Tibial nerve (tissue), 4 donors: ENCODE measurements at regions not wholly inside any gene's neighbourhood (a gene's known extent, or its start where the extent isn't known, plus 50 kb on each side); places are given as distances from the start of the nearest gene placed in this dataset.

Experiments
- DNase-seq, 2 donors: peaks; one replicate each; pipeline ENCODE4 v3.0.0-alpha.2; 2019; ENCODE audit warnings: low spot score in 2 of 2
- H3K27ac ChIP-seq, 4 donors: fragments of 200-600 bp; sonication (generic) in 3 of 4; one replicate each; pipeline ENCODE4 v1.5.1; 2017 to 2019; ENCODE audit warnings: mild to moderate bottlenecking in 1 of 4
- H3K27me3 ChIP-seq, 2 donors: fragments of 200-600 bp; sonication (generic) in 1 of 2; one replicate each; pipeline versions ENCODE4 v1.5.1 to v1.6.0; 2017 to 2019
- H3K36me3 ChIP-seq, 3 donors: fragments of 200-600 bp; sonication (generic); one replicate each; pipeline ENCODE4 v1.5.1; 2018 to 2019
- H3K4me1 ChIP-seq, 4 donors: fragments of 200-600 bp; sonication (generic) in 3 of 4; one replicate each; pipeline ENCODE4 v1.5.1; 2017 to 2019
- H3K4me3 ChIP-seq, 4 donors: fragments of 200-600 bp; sonication (generic) in 3 of 4; one replicate each; pipeline ENCODE4 v1.5.1; 2017 to 2019; ENCODE audit warnings: mild to moderate bottlenecking in 1 of 4, moderate library complexity in 1 of 4
- H3K9me3 ChIP-seq, 4 donors: fragments of 200-600 bp; sonication (generic) in 3 of 4; one replicate each; pipeline ENCODE4 v1.5.1; 2017 to 2019
- EP300 ChIP-seq, 2 donors: sonication (generic); formaldehyde crosslinking; IDR thresholded peaks; one replicate each; pipeline ENCODE4 v1.6.1; 2017; ENCODE audit warnings: antibody characterized with exemption in 2 of 2, mild to moderate bottlenecking in 1 of 2
- POLR2A ChIP-seq, 2 donors: fragments of 450-650 bp; IDR thresholded peaks; one replicate each; pipeline ENCODE4 v1.6.1; 2017; ENCODE audit warnings: antibody characterized with exemption in 2 of 2, mild to moderate bottlenecking in 2 of 2, moderate library complexity in 2 of 2
- WGBS, 2 donors: methylation state at CpG; one replicate each; pipeline ENCODE4 v1.1.5; 2018; 5-methylcytosine and 5-hydroxymethylcytosine counted together
- TF ChIP-seq, protein P1 (sequence below), 5 experiments: fragments of 200-600 bp in 3 of 5; fragments of 450-650 bp in 2 of 5; sonication (generic) in 3 of 5; IDR thresholded peaks; one replicate each; pipeline ENCODE4 v1.5.1; 2016 to 2019; ENCODE audit warnings: antibody characterized with exemption in 5 of 5, mild to moderate bottlenecking in 3 of 5, moderate library complexity in 2 of 5

DNA sequence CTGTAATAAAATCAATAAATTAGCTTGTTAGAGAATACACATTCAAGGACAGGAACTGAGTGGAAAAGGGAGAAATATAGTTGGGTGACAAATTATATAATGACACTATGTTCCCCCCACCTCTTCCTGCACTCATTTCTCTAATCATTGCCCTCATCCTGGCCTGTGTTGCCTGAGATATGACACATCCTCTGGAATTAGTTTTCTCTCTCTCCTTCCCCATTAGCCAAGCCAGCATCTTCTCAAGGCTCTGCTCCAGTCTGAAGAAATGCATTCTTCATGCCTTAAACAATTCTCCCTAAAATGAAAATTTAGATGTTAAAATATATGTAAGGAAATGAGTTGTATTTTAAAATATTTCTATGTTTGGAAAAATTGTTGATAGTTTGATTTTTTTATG lies 280.3 kb downstream of the POU4F1 start:
- no peak for DNase-seq
- no peaks in the 10 kb centered on the region for H3K4me1 ChIP-seq
- H3K9me3 ChIP-seq, result no peaks in the 10 kb centered on the region
- H3K27ac ChIP-seq, result no peak overlapping the region
- H3K27me3 ChIP-seq, result no peaks in the 10 kb centered on the region
- TF ChIP-seq EP300 (IDR thresholded peaks at IDR 0.05) (no peak), POLR2A (IDR thresholded peaks at IDR 0.05) (no peak)
- TF ChIP-seq, protein P1, sequence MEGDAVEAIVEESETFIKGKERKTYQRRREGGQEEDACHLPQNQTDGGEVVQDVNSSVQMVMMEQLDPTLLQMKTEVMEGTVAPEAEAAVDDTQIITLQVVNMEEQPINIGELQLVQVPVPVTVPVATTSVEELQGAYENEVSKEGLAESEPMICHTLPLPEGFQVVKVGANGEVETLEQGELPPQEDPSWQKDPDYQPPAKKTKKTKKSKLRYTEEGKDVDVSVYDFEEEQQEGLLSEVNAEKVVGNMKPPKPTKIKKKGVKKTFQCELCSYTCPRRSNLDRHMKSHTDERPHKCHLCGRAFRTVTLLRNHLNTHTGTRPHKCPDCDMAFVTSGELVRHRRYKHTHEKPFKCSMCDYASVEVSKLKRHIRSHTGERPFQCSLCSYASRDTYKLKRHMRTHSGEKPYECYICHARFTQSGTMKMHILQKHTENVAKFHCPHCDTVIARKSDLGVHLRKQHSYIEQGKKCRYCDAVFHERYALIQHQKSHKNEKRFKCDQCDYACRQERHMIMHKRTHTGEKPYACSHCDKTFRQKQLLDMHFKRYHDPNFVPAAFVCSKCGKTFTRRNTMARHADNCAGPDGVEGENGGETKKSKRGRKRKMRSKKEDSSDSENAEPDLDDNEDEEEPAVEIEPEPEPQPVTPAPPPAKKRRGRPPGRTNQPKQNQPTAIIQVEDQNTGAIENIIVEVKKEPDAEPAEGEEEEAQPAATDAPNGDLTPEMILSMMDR (IDR thresholded peaks at IDR 0.05), result no peak
- no peaks in the 10 kb centered on the region for H3K36me3 ChIP-seq
- H3K4me3 ChIP-seq, result no peak overlapping the region

DNA sequence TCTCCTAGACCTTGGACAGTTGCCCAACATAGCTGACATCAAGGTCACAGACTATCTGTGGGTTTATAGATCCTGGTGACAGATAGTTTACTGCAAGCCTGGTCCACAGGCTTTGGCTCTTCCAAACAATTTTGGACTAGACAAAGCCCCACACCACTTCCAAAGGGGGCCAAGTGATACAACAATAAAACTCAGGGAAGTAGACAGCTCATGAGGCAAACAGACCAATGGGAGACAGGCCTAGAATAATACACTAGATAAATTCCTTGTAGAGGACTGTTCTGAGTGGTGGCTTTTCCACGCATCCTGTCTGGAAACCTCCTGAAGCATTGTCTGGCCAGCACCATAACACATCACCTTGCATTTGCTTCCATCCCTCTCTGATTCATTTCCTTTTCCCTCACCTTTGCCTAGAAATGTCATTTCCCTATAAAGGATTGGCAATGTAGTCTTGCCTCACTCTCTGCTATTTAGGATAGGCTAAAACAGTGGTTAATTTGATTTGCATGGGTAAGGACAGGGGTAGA lies 284.2 kb downstream of the POU4F1 start:
- WGBS, 2 donors, result 89 to 92% methylated on average over 1 of the region's 1 CpG
- H3K4me1 ChIP-seq, result no peaks in the 10 kb centered on the region
- DNase-seq, result no peak
- H3K27me3 ChIP-seq, result no peaks in the 10 kb centered on the region
- no peak overlapping the region for H3K4me3 ChIP-seq
- H3K27ac ChIP-seq, result no peak overlapping the region
- no peaks in the 10 kb centered on the region for H3K9me3 ChIP-seq
- TF ChIP-seq, protein P1 (IDR thresholded peaks at IDR 0.05), result no peak
- no peak for TF ChIP-seq EP300 (IDR thresholded peaks at IDR 0.05)
- H3K36me3 ChIP-seq, result no peaks in the 10 kb centered on the region

DNA sequence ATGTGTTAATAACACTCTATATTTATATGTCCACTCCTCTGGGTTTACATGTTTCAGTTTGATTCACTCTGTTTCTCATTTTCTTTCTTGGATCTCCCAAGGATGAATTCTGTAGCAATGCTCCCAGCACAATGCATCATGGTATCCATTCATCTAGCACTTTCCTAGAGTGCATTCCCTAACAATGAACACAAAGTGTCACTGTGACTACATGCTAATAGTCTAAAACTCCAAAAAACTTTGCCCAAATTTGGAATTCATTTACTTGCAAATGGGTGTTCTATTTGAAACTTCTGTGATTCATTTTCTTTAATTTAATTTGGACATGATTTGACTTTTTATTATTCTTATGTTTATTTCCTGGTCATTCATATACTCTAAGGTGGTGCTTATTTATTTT lies 286.3 kb downstream of the POU4F1 start:
- Histone ChIP-seq H3K27me3 (no peaks in the 10 kb centered on the region), H3K4me1 (no peaks in the 10 kb centered on the region), H3K4me3 (no peak overlapping the region), H3K36me3 (no peaks in the 10 kb centered on the region), H3K27ac (no peak overlapping the region), H3K9me3 (no peaks in the 10 kb centered on the region)
- TF ChIP-seq EP300 (IDR thresholded peaks at IDR 0.05), result no peak
- TF ChIP-seq, protein P1 (IDR thresholded peaks at IDR 0.05), result peak in 3 of 5 experiments; percentile 20 to 47 (median 44)
- DNase-seq, result no peak

DNA sequence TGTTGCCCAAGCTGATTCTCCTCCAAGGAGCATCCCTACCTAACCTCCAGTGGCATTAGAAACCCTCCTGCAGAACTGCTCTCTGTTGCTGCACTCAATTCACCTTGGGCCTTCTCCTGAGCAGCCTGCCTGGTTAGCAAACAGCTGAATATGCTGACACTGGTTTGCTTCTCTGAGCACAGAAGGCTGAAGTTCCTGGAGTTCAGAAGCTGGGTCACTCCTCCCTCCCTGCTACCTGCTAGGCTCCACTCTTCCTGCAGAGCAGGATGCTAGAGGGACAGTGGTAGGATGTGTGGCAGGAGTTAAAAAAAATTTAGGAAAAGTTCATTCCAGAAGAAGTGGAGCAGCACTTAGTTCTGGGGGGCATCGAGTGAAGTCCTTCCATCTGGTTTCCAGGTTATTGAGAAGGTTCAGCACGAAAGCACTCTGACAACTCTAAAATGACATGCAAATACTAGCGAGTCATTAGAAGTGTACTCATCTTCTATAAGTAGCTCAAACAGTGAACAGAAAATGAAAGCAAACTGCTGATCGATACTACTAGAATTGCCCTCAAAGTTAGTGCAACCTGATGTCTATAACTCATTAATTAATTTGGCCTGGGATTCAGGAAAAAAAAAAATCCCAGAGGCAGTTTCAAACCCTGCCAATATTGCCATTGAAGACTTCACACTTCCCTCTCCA lies 293.7 kb downstream of the POU4F1 start:
- 91 to 93% methylated on average over 4 of the region's 4 CpGs for WGBS, 2 donors
- TF ChIP-seq, protein P1 (IDR thresholded peaks at IDR 0.05), result no peak
- TF ChIP-seq EP300 (IDR thresholded peaks at IDR 0.05) (no peak), POLR2A (IDR thresholded peaks at IDR 0.05) (no peak)
- no peak for DNase-seq
- Histone ChIP-seq H3K9me3 (no peaks in the 10 kb centered on the region), H3K27me3 (no peaks in the 10 kb centered on the region), H3K36me3 (no peaks in the 10 kb centered on the region), H3K4me3 (no peak overlapping the region), H3K4me1 (no peaks in the 10 kb centered on the region), H3K27ac (no peak overlapping the region)

DNA sequence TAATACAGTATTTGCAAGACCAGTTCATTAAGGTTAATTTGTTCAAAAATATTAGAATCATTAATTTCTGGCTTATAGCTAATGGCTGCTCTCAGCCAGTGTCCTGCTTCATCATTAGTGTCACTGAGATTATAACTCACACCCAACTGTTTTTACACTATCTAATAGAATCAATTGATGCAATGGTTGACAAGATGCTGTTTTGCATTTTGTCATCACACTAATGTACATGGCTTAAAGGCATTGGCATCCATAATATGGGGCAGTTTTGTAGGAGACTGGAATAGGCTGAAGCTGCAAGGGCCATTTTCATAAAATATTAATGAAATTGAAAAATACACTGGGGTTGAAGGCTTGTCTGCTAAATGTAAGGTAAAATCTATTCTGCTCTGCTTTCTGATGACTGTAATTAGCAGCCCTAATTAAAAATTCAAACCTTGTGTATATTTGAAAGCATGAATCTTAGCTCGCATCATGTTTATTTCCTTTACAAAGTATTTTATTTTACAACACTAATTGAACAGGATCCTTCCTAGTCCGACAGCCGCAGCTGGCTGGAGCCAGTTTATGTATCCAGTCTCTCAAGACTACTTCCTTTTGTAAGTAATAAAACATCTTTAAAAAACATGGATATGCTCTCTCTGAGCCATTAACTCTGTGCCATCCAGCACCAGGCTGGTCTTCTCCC lies 296.7 kb downstream of the POU4F1 start:
- Histone ChIP-seq H3K4me3 (no peak overlapping the region), H3K4me1 (no peaks in the 10 kb centered on the region), H3K27me3 (no peaks in the 10 kb centered on the region), H3K9me3 (no peaks in the 10 kb centered on the region), H3K36me3 (no peaks in the 10 kb centered on the region), H3K27ac (no peak overlapping the region)
- no peak for DNase-seq
- 37 to 47% methylated on average over 3 of the region's 3 CpGs for WGBS, 2 donors
- TF ChIP-seq POLR2A (IDR thresholded peaks at IDR 0.05) (no peak), EP300 (IDR thresholded peaks at IDR 0.05) (no peak)
- TF ChIP-seq, protein P1 (IDR thresholded peaks at IDR 0.05), result no peak
